Peyer's patch (tissue), 4 donors: ENCODE measurements at regions not wholly inside any gene's neighbourhood (a gene's known extent, or its start where the extent isn't known, plus 50 kb on each side); places are given as distances from the start of the nearest gene placed in this dataset.

Experiments used
- DNase-seq, 3 donors: peaks; one replicate each; pipeline ENCODE4 v3.0.0-alpha.2; 2017 to 2019
- H3K27ac ChIP-seq, 4 donors: fragments of 200-600 bp; sonication (generic); one replicate each; pipeline ENCODE4 v1.5.1; 2016 to 2019
- H3K27me3 ChIP-seq, 2 donors: fragments of 200-600 bp; sonication (generic); one replicate each; pipeline ENCODE4 v1.5.1; 2019
- H3K36me3 ChIP-seq, 3 donors: fragments of 200-600 bp; sonication (generic); one replicate each; pipeline ENCODE4 v1.5.1; 2016 to 2019
- H3K4me1 ChIP-seq, 4 donors: fragments of 200-600 bp; sonication (generic); one replicate each; pipeline ENCODE4 v1.5.1; 2016 to 2019
- H3K4me3 ChIP-seq, 4 donors: fragments of 200-600 bp; sonication (generic); 1 replicate in 3 of 4; 2 replicates in 1 of 4; pipeline ENCODE4 v1.5.1; 2016 to 2019; ENCODE audit warnings: mild to moderate bottlenecking in 1 of 4
- H3K9me3 ChIP-seq, 4 donors: fragments of 200-600 bp; sonication (generic); one replicate each; pipeline ENCODE4 v1.5.1; 2016 to 2019; ENCODE audit warnings: mild to moderate bottlenecking in 1 of 4
- POLR2A ChIP-seq, 2 donors: fragments of 450-650 bp; IDR thresholded peaks; one replicate each; pipeline ENCODE4 v1.5.1; 2017; ENCODE audit warnings: antibody characterized with exemption in 2 of 2, mild to moderate bottlenecking in 2 of 2, moderate library complexity in 2 of 2
- TF ChIP-seq, protein P1 (sequence below), 6 experiments: fragments of 450-650 bp in 4 of 6; fragments of 200-600 bp in 2 of 6; sonication (generic) in 1 of 6; IDR thresholded peaks; one replicate each; pipeline ENCODE4 v1.5.1; 2017 to 2019; ENCODE audit warnings: antibody characterized with exemption in 6 of 6, mild to moderate bottlenecking in 3 of 6, moderate library complexity in 1 of 6

DNA sequence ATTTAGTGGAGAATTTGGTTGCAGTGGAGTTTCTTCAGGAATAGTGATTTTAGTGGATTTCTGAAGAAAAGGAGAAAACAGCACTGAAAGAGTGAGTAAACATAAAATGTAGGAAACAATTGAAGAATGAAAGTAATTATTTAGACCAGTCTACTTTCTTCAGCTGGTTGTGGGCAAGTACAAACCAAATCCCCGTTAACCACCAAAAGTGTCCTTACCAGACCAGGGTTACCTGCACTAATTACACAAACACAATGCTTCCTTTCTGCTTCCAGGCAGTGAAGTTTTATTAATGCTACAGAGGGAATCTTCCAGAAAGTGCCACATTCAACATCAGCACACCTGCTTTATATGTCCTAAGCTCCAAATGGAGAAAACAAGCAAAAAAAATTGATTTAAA, 248.0 kb upstream of the TBC1D5 start:
- no peak for DNase-seq
- no peaks in the 10 kb centered on the region for H3K9me3 ChIP-seq
- H3K27ac ChIP-seq, result no peak overlapping the region
- no peaks in the 10 kb centered on the region for H3K27me3 ChIP-seq
- no peak overlapping the region for H3K4me3 ChIP-seq
- no peaks in the 10 kb centered on the region for H3K4me1 ChIP-seq
- TF ChIP-seq, protein P1, sequence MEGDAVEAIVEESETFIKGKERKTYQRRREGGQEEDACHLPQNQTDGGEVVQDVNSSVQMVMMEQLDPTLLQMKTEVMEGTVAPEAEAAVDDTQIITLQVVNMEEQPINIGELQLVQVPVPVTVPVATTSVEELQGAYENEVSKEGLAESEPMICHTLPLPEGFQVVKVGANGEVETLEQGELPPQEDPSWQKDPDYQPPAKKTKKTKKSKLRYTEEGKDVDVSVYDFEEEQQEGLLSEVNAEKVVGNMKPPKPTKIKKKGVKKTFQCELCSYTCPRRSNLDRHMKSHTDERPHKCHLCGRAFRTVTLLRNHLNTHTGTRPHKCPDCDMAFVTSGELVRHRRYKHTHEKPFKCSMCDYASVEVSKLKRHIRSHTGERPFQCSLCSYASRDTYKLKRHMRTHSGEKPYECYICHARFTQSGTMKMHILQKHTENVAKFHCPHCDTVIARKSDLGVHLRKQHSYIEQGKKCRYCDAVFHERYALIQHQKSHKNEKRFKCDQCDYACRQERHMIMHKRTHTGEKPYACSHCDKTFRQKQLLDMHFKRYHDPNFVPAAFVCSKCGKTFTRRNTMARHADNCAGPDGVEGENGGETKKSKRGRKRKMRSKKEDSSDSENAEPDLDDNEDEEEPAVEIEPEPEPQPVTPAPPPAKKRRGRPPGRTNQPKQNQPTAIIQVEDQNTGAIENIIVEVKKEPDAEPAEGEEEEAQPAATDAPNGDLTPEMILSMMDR (IDR thresholded peaks at IDR 0.05), result no peak
- no peak for TF ChIP-seq POLR2A (IDR thresholded peaks at IDR 0.05)
- H3K36me3 ChIP-seq, result no peaks in the 10 kb centered on the region

DNA sequence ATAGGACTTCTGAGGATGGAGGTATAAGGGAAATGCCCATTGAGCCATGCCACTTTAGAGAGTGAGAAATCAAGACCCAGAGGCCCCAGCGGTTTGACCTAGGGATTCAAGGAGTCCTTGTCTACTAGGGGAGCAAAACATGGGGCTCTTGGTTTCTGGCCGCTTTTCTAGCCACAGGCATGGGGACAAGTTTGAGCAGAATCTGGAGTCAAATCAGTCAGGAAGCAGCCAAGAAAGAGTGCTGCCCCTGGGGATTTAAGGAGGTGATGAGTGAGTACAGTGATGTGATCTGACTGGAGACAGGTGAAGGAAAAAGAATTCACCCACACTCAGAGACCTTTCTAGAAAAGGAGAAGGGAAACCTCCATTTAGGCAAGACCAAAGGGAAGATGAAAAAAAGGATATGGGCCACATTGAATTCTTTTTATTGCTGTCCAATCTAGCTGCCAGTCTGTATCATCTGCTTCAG, 244.0 kb upstream of the TBC1D5 start:
- Histone ChIP-seq H3K36me3 (no peaks in the 10 kb centered on the region), H3K9me3 (no peaks in the 10 kb centered on the region), H3K4me1 (no peaks in the 10 kb centered on the region), H3K27me3 (no peaks in the 10 kb centered on the region), H3K4me3 (no peak overlapping the region), H3K27ac (no peak overlapping the region)
- TF ChIP-seq, protein P1 (IDR thresholded peaks at IDR 0.05), result no peak
- TF ChIP-seq POLR2A (IDR thresholded peaks at IDR 0.05), result no peak
- DNase-seq, result no peak

DNA sequence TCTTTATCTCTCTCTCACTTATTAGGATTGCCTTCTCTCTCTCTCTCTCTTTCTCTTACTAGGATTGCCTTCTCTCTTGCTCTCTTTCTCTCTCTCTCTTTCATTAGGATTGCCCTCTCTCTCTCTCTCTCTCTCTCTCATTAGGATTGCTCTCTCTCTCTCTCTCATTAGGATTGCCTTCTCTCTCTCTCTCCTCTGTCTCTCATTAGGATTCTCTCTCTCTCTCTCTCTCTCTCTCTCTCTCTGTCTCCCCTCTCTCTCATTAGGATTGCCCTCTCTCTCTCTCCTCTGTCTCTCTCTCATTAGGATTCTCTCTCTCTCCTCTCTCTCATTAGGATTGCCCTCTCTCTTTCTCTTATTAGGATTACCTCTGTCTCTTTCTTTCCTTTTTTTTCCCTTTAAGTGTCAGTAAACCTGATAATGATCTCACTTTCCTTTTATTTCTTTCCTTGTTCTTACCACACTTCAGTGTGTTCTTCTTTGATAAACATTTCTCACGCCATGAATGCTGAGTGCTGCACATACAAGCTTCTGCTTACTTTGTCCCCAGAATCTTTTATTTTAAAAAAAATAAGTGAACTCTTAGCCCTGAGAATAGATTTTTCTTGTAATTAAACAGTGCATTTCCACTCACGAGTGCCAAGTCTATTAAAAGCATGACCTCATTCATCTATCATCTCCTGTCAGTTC, 243.4 kb upstream of the TBC1D5 start:
- Histone ChIP-seq H3K4me1 (no peaks in the 10 kb centered on the region), H3K9me3 (no peaks in the 10 kb centered on the region), H3K4me3 (no peak overlapping the region), H3K27ac (no peak overlapping the region), H3K36me3 (no peaks in the 10 kb centered on the region), H3K27me3 (no peaks in the 10 kb centered on the region)
- TF ChIP-seq, protein P1 (IDR thresholded peaks at IDR 0.05), result no peak
- no peak for TF ChIP-seq POLR2A (IDR thresholded peaks at IDR 0.05)
- no peak for DNase-seq

DNA sequence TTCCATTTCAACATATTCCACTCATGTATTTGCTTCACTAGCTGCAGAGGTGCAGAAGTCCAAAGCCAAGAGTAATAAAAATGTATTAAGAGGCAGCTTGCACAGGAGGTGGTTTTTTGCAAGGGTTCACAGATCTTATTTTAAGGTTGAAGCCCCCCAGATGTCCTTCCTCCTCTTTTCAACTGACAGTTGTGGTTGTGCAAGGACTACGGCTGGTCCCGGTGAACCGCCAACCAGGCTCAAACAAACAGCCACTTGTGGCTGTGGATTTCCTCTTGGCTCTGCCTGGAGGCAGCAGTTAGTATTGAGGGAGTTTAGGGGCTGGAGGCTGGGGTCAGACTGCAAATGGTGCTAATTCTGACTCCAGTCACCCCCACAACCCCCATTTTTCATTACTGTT, 240.7 kb upstream of the TBC1D5 start:
- H3K9me3 ChIP-seq, result no peaks in the 10 kb centered on the region
- no peaks in the 10 kb centered on the region for H3K27me3 ChIP-seq
- H3K36me3 ChIP-seq, result no peaks in the 10 kb centered on the region
- DNase-seq, result no peak
- H3K4me1 ChIP-seq, result no peaks in the 10 kb centered on the region
- TF ChIP-seq, protein P1 (IDR thresholded peaks at IDR 0.05), result no peak
- no peak for TF ChIP-seq POLR2A (IDR thresholded peaks at IDR 0.05)
- no peak overlapping the region for H3K4me3 ChIP-seq
- H3K27ac ChIP-seq, result no peak overlapping the region

DNA sequence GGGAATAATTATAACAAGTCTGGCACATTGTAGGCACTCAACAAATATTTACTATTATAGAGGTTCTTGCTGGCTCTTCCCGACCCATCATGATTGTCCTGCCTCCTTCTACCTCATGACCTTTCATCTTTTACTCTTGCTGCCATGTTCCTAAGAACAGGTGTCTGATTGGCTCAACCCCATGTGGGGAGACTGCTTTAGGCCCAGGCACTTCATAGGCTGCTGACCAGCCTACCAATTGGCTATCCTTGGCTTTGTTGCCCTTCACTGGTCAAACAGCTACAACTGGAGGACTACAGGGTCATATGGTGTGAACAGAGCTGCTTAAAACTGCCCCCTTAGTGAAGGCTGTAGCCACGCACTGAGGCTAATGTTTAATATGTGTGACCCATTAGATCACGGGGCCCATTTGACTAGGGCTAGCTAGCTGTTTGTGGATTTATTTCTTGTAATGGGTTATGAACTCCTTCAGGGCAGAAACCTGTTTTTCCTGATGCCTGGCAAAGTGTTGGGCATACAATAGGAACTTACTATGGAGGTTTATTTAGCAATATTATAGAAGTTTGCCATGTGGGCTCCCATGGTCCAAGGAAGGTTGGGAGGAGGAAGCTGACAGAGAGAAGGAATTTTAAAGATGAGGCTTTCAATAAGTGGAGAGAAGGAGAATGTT, 239.9 kb upstream of the TBC1D5 start:
- H3K4me1 ChIP-seq, result no peaks in the 10 kb centered on the region
- no peak overlapping the region for H3K4me3 ChIP-seq
- H3K36me3 ChIP-seq, result no peaks in the 10 kb centered on the region
- H3K27ac ChIP-seq, result no peak overlapping the region
- no peaks in the 10 kb centered on the region for H3K9me3 ChIP-seq
- TF ChIP-seq, protein P1 (IDR thresholded peaks at IDR 0.05), result no peak
- no peak for TF ChIP-seq POLR2A (IDR thresholded peaks at IDR 0.05)
- DNase-seq, result no peak
- H3K27me3 ChIP-seq, result no peaks in the 10 kb centered on the region
